PFSK-1 (cell line): ENCODE measurements at regions not wholly inside any gene's neighbourhood (a gene's known extent, or its start where the extent isn't known, plus 50 kb on each side); places are given as distances from the start of the nearest gene placed in this dataset.

Source experiments
- FOXP2 ChIP-seq: optimal IDR thresholded peaks from 2 replicates; pipeline ENCODE3; 2011; ENCODE audit warnings: borderline replicate concordance, control low read depth, inconsistent platforms; ENCODE audit not compliant: insufficient read depth; ENCODE audit errors: extremely low read length, extremely low read depth
- POLR2AphosphoS5 ChIP-seq: IDR thresholded peaks from 2 replicates; pipeline ENCODE4 v1.6.1; 2012; ENCODE audit warnings: low read depth, mild to moderate bottlenecking, control low read depth, low read length, moderate library complexity
- REST ChIP-seq, 2 experiments: IDR thresholded peaks; 2 replicates each; pipeline versions ENCODE4 v1.6.1 to v1.8.0; 2011 to 2012; ENCODE audit warnings: low read depth in 2 of 2, low read length in 2 of 2, control low read depth in 1 of 2, inconsistent platforms in 1 of 2, mild to moderate bottlenecking in 1 of 2, moderate library complexity in 1 of 2; ENCODE audit not compliant: insufficient read depth in 1 of 2

DNA sequence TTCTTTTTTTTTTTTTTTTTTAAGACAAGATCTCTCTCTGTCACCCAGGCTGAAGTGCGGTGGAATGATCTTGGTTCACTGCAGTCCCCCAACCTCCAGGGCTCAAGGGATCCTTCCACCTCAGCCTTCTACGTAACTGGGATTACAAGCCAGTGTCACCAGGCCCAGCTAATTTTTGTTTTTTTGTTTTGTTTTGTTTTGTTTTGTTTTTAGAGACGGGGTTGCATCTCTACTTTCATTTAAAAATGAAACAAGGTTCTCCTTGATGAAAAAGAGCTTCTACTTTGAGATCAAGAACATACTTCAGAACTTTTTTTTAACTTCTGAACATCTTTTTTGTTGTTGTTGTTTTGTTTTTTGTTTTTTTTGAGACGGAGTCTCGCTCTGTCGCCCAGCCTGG, 121.7 kb upstream of the PRB2 start:
- TF ChIP-seq FOXP2 (no peak), POLR2AphosphoS5 (no peak), REST (IDR thresholded peaks at IDR 0.05; ENCODE audit: insufficient read depth in 1 of 2, low read depth in 2 of 2, low read length in 2 of 2) (no peak)
